Upper lobe of left lung (tissue), 6 donors: ENCODE measurements at regions not wholly inside any gene's neighbourhood (a gene's known extent, or its start where the extent isn't known, plus 50 kb on each side); places are given as distances from the start of the nearest gene placed in this dataset.

Source experiments
- ATAC-seq, 2 donors: fragments of 200-7000 bp; cut with Tn5 transposase; one replicate each; pipeline ENCODE4 v1.9.1; 2022; ENCODE audit warnings: mild to moderate bottlenecking in 2 of 2, moderate library complexity in 2 of 2; ENCODE audit not compliant: low FRiP score in 2 of 2
- DNase-seq, 2 donors: peaks; one replicate each; pipeline ENCODE4 v3.0.0-alpha.2; 2019 to 2020
- H3K27ac ChIP-seq, 4 donors: fragments of 200-600 bp; sonication (generic); one replicate each; pipeline ENCODE4 v1.5.1; 2016 to 2019
- H3K27me3 ChIP-seq, 4 donors: fragments of 200-600 bp; sonication (generic); one replicate each; pipeline ENCODE4 v1.5.1; 2017 to 2019
- H3K36me3 ChIP-seq, 4 donors: fragments of 200-600 bp; sonication (generic); one replicate each; pipeline ENCODE4 v1.5.1; 2016 to 2019
- H3K4me1 ChIP-seq, 4 donors: fragments of 200-600 bp; sonication (generic); one replicate each; pipeline ENCODE4 v1.5.1; 2018 to 2019
- H3K4me3 ChIP-seq, 4 donors: fragments of 200-600 bp; sonication (generic); one replicate each; pipeline ENCODE4 v1.5.1; 2017 to 2019; ENCODE audit warnings: mild to moderate bottlenecking in 2 of 4, moderate library complexity in 1 of 4
- H3K9me3 ChIP-seq, 4 donors: fragments of 200-600 bp; sonication (generic); one replicate each; pipeline ENCODE4 v1.5.1; 2018 to 2019
- EP300 ChIP-seq, 4 donors: sonication (generic); formaldehyde crosslinking; IDR thresholded peaks; one replicate each; pipeline ENCODE4 v1.5.1; 2017; ENCODE audit warnings: antibody characterized with exemption in 4 of 4, control low read depth in 2 of 4
- POLR2A ChIP-seq, 4 donors: fragments of 450-650 bp; IDR thresholded peaks; one replicate each; pipeline ENCODE4 v1.5.1; 2016 to 2017; ENCODE audit warnings: antibody characterized with exemption in 4 of 4, mild to moderate bottlenecking in 2 of 4
- POLR2AphosphoS5 ChIP-seq, 2 donors: sonication (generic); formaldehyde crosslinking; IDR thresholded peaks; one replicate each; pipeline ENCODE4 v1.5.1; 2017; ENCODE audit warnings: antibody characterized with exemption in 2 of 2
- WGBS, 2 donors: methylation state at CpG; one replicate each; pipeline ENCODE4 v1.1.5; 2017 to 2018; 5-methylcytosine and 5-hydroxymethylcytosine counted together
- TF ChIP-seq, protein P1 (sequence below), 6 experiments: fragments of 450-650 bp in 4 of 6; fragments of 200-600 bp in 2 of 6; sonication (generic) in 2 of 6; IDR thresholded peaks; one replicate each; pipeline ENCODE4 v1.5.1; 2016 to 2019; ENCODE audit warnings: antibody characterized with exemption in 6 of 6
- donor health status: DM: no; HTN: no; CAD: no; lungs with moderate emphysema.
- donor health status: DM: no; HTN: yes; CAD: no; lungs with severe emphysema.

DNA sequence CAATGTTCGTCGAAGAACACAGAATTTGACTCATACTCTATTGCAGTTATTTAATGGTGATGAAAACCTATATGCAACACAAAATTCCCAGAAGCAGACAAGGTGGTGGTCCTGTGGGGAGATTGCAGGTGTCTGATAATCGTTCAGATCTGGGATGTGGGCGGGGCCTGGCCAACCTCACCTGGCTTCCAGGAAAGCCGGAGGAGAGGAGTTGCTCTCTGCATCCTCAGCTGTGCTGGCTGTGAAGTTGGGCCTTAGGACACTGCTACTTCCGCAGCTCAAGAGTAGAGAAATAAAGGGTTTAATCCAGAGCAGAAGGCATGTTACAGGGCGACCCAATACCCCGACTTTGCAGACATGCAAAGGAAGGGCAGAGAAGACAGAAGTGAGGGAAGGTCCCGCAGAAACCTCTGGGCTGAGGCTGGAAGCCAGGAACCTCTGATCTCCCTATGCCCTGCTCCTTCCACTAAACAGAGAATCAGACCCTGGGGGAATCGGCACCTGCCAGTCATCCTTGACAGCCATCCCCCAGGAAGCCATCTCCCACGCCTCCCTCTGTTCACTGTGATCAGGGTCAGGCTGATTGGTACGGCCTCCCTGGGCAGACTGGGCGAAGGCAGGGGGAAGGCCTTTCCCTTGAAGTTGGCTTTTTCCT is 590.3 kb downstream of the AJAP1 start:
- Histone ChIP-seq H3K27ac (no peak overlapping the region), H3K4me3 (no peak overlapping the region), H3K4me1 (no peaks in the 10 kb centered on the region), H3K9me3 (no peaks in the 10 kb centered on the region), H3K36me3 (no peaks in the 10 kb centered on the region), H3K27me3 (no peaks in the 10 kb centered on the region)
- WGBS, 2 donors: 76 to 82% methylated on average over 11 of the region's 13 CpGs
- DNase-seq (peak in 1 of 2 donors; percentile 22), ATAC-seq (no peak)
- no peak for TF ChIP-seq POLR2AphosphoS5 (IDR thresholded peaks at IDR 0.05)
- no peak for TF ChIP-seq POLR2A (IDR thresholded peaks at IDR 0.05)
- TF ChIP-seq EP300 (IDR thresholded peaks at IDR 0.05): no peak
- TF ChIP-seq, protein P1, sequence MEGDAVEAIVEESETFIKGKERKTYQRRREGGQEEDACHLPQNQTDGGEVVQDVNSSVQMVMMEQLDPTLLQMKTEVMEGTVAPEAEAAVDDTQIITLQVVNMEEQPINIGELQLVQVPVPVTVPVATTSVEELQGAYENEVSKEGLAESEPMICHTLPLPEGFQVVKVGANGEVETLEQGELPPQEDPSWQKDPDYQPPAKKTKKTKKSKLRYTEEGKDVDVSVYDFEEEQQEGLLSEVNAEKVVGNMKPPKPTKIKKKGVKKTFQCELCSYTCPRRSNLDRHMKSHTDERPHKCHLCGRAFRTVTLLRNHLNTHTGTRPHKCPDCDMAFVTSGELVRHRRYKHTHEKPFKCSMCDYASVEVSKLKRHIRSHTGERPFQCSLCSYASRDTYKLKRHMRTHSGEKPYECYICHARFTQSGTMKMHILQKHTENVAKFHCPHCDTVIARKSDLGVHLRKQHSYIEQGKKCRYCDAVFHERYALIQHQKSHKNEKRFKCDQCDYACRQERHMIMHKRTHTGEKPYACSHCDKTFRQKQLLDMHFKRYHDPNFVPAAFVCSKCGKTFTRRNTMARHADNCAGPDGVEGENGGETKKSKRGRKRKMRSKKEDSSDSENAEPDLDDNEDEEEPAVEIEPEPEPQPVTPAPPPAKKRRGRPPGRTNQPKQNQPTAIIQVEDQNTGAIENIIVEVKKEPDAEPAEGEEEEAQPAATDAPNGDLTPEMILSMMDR (IDR thresholded peaks at IDR 0.05): no peak

DNA sequence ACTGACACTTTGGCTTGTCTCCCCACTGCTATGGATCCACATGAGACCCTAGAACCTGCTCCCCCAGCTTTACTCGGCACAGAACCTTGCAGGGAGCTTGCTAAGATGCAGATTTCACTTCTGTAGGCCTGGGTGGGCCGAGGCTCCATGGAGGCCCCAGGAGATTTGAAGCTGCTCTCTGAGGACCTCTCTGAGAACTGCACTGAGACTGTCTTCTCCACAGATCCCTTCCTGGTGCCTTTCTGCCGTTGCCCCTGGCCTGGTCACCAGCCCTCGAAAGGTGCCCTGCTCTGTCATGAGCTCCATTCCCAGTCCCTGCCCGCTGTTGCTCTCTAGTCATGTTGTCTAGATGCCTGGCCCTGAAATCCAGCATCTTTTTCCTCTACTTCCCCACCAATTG is 588.4 kb downstream of the AJAP1 start:
- DNase-seq (no peak), ATAC-seq (no peak)
- Histone ChIP-seq H3K4me3 (no peak overlapping the region), H3K27me3 (no peaks in the 10 kb centered on the region), H3K4me1 (no peaks in the 10 kb centered on the region), H3K27ac (no peak overlapping the region), H3K36me3 (no peaks in the 10 kb centered on the region), H3K9me3 (no peaks in the 10 kb centered on the region)
- TF ChIP-seq EP300 (IDR thresholded peaks at IDR 0.05) (no peak), POLR2AphosphoS5 (IDR thresholded peaks at IDR 0.05) (no peak), POLR2A (IDR thresholded peaks at IDR 0.05) (no peak)
- TF ChIP-seq, protein P1 (IDR thresholded peaks at IDR 0.05): no peak
- WGBS, 2 donors: 51 to 85% methylated on average over 5 of the region's 5 CpGs

DNA sequence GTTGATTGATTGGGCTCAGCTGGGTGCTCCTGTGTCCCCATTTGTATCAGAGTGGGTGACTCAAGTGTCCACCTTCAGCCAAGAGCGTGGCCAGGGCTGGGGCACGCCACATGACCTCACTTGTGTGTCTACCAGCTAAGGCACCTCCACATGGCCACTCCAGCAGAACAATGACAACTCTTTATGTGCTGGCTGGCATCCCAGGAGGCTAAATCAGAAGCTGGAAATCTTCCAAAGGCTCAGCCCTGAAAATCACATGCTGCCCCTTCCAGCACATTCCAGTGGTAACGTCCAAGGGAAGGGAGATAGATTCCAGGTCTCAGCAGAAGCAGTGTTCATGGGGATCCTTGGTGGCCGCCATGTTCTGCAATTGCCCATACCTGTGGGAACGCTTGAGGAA is 585.5 kb downstream of the AJAP1 start:
- TF ChIP-seq, protein P1 (IDR thresholded peaks at IDR 0.05): no peak
- TF ChIP-seq EP300 (IDR thresholded peaks at IDR 0.05): no peak
- no peak for TF ChIP-seq POLR2A (IDR thresholded peaks at IDR 0.05)
- no peak for TF ChIP-seq POLR2AphosphoS5 (IDR thresholded peaks at IDR 0.05)
- WGBS, 2 donors: 58 to 77% methylated on average over 5 of the region's 5 CpGs
- no peaks in the 10 kb centered on the region for H3K36me3 ChIP-seq
- DNase-seq: peak in 1 of 2 donors; percentile 40
- H3K9me3 ChIP-seq: no peaks in the 10 kb centered on the region
- no peak overlapping the region for H3K4me3 ChIP-seq
- no peak for ATAC-seq
- no peaks in the 10 kb centered on the region for H3K27me3 ChIP-seq
- H3K4me1 ChIP-seq: no peaks in the 10 kb centered on the region
- H3K27ac ChIP-seq: no peak overlapping the region

DNA sequence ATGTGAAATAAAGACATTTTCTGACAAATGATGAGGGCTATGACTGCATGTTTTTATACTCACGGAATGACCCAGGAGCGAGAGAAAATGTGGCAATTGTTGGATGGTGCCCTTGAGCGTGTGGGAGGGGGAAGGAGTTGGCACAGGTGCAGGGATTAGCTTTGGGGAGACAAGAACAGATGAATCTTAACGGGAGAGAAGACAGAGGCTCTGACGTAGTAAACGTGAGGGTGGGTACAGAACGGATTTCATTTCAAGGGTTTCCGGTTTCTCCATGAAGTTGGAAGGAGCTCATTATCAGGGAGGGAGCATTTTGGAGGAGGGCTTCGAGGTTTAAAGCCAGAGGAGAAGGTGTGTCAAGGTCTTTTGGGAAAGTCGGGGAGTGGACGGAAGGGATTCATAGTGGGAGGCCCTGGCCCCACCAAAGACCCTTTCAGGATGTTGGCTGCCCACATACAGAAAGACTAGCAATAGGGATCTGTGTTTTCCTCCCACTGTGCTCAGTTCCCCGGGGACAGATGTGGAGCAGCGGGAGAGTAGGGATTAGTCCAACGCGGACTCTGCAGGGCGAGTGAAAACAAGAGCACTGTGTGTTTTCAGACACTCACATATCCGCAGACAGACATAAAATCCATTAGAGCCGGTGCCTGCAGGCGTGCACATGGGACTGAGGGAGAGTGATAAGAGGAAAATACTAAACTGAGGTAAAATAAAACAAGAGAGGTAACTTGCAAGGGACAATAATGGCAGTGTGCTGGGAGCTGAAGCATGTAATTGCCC is 584.1 kb downstream of the AJAP1 start:
- Histone ChIP-seq H3K4me1 (no peaks in the 10 kb centered on the region), H3K4me3 (no peak overlapping the region), H3K9me3 (no peaks in the 10 kb centered on the region), H3K36me3 (no peaks in the 10 kb centered on the region), H3K27me3 (no peaks in the 10 kb centered on the region), H3K27ac (no peak overlapping the region)
- 81 to 84% methylated on average over 19 of the region's 19 CpGs for WGBS, 2 donors
- ATAC-seq (no peak), DNase-seq (no peak)
- TF ChIP-seq POLR2AphosphoS5 (IDR thresholded peaks at IDR 0.05) (no peak), POLR2A (IDR thresholded peaks at IDR 0.05) (no peak), EP300 (IDR thresholded peaks at IDR 0.05) (no peak)
- TF ChIP-seq, protein P1 (IDR thresholded peaks at IDR 0.05): no peak
